ENCODE measurements at regions not wholly inside any gene's neighbourhood (a gene's known extent, or its start where the extent isn't known, plus 50 kb on each side); places are given as distances from the start of the nearest gene placed in this dataset.
"Not testable (repeated sequence)": the region's sequence is repeated elsewhere in the genome, so short reads cannot be mapped to it uniquely, and the experiment has no call there.

- peak; percentile 13 for DNase-seq (ENCODE audit: low read depth)
These were observed 136.3 kb downstream of the LY86 start for GRCh38 chr6:6724539-6725467.

- no peak for DNase-seq (ENCODE audit: low read depth)
These were observed 137.1 kb downstream of the LY86 start for GRCh38 chr6:6725468-6726209.

DNA sequence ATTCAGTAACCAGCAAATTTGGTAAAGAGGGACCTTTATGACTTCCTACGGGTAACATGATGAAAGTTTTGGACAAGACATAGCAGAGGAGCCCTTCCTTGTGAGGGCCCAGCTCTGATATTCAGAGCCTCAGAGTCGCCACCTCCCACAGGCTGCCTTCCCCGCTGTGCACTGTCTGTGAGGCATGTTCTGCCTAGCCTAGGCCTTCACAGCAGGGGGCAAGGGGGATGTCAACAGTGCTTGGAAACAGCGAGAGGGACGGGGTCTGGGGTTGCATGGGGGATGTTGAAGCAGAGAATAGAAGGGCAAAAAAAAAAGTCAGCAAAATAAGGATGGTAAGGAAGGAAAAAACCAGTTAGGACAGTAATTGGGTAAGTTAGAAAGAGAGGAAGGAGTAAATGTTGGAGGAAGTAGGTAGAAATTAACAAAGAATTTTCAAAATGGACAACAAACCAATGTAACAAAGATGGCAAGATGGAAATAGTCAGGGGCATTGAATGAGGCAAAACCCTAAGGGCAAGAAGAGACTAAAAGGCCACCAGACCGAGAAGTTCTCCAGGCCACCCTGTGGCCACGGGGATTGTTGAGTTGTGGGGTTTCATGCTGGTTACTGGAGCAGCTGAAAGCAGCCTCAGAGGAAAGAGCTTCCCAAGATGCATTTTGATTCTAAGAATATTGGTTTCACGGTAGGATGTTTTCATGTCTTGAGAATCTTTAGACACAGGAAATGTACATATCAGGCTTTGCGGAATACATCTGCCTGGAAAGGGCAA is 139.8 kb downstream of the LY86 start:
- no peak for DNase-seq (ENCODE audit: low read depth)

- DNase-seq (ENCODE audit: low read depth) = no peak
These were observed 141.5 kb downstream of the LY86 start for GRCh38 chr6:6729971-6730370.

DNA sequence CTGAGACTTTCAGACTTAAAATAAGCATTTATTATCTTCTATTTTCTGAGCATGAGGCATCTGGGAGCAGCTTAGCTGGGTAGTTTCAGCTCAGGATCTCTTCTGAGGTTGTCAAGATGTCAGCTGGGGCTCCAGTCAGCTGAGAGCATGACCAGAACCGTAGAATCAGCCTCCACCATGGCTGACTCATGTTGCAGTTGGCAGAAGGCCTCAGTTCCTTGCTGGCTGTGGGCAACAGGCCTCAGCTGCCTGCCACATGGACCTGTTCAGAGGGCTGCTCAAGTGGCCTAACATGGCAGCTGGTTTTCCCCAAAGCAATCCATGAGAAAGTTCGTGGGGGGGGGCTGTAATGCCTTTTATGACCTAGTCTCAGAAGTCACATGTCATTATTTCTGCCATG is 142.3 kb downstream of the LY86 start:
- DNase-seq (ENCODE audit: low read depth) = peak; percentile 62

DNA sequence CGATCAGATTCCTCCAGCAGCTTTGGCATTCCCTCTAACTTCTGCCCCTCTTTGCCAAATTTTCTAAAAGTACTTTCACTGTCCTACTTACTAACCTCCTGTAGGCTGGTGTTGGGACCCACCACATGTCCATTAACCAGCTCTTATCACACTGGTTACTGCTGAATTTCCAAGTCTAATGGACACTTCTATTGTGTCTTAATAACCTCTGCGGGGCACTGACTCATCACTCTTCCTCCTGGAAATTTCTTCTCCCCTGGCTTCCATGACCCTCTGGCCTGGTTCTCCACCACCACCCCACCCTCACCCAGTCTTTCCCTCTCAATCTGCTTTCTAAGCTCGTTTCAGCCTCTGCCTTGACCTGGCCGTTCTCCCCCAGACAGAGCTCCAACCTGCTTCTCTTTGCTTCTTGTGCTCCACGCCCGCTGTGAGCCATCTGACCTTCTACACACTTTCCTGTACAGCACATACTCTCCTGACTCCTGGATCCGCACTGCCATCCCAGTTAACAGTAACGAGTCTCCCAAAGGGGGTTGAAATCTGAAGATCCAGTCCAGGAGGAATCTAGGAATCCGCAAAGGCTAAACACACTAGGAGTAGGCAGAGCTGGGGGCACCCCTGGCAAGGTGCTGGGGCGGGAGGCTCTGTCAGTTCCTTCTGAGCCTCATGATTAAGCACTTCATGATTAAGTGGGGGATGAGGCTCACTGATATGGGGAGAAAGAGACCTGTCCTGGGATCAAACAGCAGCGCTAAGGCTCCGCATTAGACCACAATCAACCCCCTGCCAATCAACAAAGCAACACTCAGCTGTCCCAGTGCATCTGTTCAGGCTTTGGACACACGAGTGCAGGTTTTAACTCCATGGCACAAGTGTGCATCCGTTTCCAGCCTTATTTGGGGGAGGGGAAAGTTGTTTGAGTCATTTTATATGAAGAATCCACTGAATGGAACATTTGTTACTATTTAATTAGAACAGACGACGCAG is 146.3 kb downstream of the LY86 start:
- DNase-seq (ENCODE audit: low read depth) = no peak

DNA sequence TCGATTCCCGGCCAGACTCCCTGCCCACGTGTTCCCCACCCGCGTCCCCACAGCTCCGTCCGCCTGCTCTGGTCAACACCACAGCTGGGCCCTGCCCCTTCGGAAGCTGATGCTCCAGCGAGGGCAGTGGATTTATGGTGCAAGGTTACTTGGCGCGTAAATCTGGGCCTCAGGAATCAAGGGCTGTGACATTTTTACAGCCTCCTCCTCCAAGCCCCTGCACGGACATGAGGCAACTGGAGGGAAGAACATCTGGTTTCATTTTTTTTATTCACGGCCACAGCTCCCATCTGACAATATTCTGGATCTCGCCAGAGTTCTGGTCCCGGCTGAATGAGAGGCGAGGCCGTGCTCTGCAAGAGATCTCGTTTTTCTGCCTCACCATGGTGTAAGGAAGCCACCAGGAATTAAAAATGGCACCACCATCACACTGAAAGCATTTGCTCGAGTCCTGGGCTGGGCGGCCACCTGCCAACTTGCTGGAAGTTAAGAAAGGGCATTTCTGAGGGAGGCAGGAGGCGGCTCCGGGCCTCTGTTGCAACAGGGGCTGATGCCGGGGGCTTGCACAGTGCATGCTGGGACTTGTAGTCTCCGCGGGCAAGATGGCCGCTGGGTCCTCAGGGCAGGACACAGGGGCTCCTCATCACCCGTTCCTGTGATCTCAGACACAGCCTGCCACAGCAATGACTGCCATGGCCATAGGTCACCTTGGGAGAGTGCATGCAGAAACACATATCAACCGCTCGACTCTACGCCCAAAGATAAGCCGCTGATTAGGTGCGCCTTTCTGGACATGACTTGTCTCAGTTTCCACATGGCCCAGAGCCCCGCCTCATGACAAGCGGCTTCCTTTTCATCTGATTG is 148.5 kb downstream of the LY86 start:
- DNase-seq (ENCODE audit: low read depth) = no peak

GRCh38 chr6:6737671-6738070 is 149.2 kb downstream of the LY86 start:
- no peak for DNase-seq (ENCODE audit: low read depth)

- no peak for DNase-seq (ENCODE audit: low read depth)
These were observed 149.6 kb downstream of the LY86 start for GRCh38 chr6:6738108-6738507.

- no peak for DNase-seq (ENCODE audit: low read depth)
These were observed 150.6 kb downstream of the LY86 start for GRCh38 chr6:6738922-6739716.

DNA sequence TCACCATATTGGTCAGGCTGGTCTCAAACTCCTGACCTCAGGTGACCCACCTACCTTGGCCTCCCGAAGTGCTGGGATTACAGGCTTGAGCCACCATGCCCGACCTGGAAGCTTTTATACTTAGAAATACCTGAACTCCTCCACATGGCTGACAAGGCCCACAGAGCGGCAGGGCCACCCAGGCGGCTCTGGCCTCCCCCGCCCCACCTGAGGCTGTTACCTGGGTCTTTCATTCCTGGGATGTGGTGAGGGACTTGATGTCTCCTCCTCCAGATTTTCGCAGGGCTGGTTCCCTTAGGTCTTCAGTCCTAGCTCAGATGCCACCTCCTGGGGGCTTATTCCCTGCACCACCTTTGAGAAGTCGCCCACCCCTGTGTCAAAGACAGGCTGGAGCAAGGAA is 152.1 kb downstream of the LY86 start:
- no peak for DNase-seq (ENCODE audit: low read depth)

DNA sequence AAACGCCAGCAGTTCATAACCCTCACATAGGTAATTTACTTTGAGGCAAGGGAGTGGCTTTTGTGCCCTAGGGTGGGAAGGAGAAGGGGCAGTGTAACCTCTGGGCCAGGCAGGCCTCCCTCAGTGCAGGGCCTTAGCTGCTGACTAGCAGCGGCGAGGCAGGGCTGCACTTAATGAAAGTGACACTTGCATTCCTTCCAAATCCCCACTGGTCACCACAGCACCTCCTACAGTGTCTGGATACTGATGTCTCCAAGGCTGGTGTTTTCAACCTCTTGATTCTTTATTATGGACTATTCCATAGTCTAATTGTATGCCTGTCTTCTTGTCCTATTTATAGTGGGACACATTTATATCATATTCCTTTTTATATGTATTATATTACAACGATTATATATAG is 152.7 kb downstream of the LY86 start:
- DNase-seq (ENCODE audit: low read depth) = no peak

DNA sequence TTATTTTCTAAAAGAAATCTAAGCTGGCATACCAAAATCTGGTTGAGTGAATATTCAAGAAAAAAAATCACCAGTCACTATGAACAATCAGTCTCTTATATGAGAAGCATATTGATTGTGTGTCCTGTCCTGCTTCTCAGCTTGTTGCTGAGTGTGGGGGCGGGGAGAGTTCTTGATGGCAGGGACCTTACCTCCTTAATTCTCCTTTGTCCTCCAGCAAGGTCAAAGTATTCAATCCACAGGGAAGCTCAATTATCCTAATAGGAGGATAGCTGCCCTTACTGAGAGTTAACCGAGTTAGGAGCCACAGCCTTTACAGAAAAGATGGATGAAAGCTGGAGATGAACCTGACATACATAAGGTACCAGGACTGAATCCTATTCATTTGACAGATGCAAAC is 154.0 kb downstream of the LY86 start:
- no peak for DNase-seq (ENCODE audit: low read depth)

DNA sequence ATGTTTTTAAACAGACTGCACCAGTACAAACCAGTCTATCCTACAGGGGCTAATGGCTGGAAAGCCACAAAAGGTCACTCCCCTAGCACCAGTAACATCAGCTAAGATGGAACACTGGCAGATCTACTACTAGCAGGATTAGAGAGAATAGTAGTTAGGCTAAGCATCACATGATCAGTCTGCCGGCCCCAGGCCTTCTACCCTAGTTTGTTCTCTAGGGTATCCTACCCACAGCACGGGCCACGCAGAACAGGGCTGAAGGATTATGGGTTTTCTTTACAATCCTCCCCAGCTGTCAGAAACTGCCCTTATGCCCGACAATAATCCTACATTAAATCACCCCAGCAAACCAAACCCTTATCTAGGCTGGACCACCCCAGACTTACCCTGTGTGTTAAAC is 156.0 kb downstream of the LY86 start:
- DNase-seq (ENCODE audit: low read depth) = no peak

DNA sequence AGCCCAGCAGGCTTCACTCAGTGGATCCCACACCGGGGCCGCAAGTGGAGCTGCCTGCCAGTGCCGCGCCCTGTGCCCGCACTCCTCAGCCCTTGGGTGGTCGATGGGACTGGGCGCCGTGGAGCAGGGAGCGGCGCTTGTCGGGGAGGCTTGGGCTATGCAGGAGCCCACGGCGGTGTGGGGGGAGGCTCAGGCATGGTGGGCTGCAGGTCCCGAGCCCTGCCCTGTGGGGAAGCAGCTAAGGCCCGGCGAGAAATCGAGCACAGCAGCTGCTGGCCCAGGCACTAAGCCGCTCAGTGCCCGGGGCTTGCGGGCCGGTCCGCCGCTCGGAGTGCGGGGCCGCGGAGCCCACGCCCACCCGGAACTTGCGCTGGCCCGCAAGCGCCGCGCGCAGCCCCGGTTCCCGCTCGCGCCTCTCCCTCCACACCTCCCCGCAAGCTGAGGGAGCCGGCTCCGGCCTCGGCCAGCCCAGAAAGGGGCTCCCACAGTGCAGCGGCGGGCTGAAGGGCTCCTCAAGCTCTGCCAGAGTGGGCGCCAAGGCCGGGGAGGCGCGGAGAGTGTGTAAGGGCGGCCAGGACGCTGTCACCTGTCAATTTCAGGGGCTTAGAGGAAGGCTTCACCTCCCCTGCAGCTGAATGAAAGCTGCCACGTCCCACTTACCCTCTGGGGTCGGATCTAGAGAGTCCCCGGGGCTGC is 157.3 kb downstream of the LY86 start:
- not testable (repeated sequence) for DNase-seq (ENCODE audit: low read depth)

DNA sequence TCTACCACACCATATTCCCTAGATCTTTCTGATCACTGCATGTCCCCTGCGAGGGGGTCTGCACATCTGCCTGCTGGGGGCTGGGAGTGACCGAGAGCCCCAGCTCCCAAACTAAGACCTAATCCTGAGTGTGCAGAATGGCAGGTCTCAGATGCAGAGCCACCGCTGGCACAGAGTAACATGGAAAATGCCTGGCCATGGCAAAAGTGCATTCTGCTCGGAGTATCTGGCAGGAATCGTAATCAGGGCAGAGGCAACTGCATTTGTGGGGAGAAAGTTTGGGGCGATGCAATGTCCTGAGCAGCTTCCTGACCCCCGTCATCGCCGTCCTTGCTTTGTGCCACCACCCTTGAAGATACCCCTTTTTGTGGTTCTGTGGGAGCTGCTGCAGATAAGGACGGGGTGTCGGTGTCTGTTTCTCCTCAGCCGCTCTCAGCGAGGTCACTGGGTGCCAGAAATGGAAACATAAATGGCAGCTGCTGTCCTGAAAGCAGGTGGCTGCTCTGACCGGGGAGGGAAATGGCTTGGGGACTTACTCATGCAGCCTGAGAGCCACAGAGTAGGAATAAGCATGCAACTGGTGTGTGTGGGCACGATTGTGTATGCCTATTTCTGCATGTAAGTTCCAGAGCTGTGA is 157.9 kb downstream of the LY86 start:
- DNase-seq (ENCODE audit: low read depth) = no peak

- DNase-seq (ENCODE audit: low read depth) = no peak
These were observed 158.4 kb downstream of the LY86 start for GRCh38 chr6:6746970-6747338.

DNA sequence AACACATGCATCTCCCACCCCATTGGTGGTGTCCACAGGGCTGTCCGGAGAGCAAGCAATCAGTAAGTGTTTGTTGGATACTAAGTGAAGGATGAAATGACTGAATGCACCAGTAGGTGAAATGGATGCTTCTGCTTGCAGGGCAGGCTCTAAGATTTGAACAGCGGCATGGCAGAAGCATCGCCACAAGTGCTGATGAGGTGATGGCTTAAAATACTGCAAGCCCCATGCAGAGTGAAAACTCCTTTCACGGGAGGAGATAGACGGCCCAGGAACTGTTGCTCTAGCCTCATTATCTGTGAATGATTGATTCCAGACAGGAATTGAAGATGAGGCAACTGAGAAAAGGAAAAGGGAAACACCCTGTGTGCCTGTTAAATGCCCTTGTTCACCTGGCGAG is 158.9 kb downstream of the LY86 start:
- no peak for DNase-seq (ENCODE audit: low read depth)
